Left forelimb (tissue), 1 donor: ENCODE measurements at regions not wholly inside any gene's neighbourhood (a gene's known extent, or its start where the extent isn't known, plus 50 kb on each side); places are given as distances from the start of the nearest gene placed in this dataset.

Experiments
- DNase-seq: peaks from one replicate; pipeline ENCODE4 v3.0.0-alpha.2; 2018; ENCODE audit warnings: low spot score

- DNase-seq = no peak
Observed at GRCh38 chr2:53448086-53448485, 319.5 kb upstream of the CHAC2 start.

GRCh38 chr2:53445383-53446070 lies 322.1 kb upstream of the CHAC2 start:
- DNase-seq = no peak

- no peak for DNase-seq
Observed at GRCh38 chr2:53442783-53443182, 324.8 kb upstream of the CHAC2 start.

- DNase-seq = no peak
Observed at GRCh38 chr2:53442093-53442492, 325.5 kb upstream of the CHAC2 start.

- no peak for DNase-seq
Observed at GRCh38 chr2:53438692-53439091, 328.9 kb upstream of the CHAC2 start.

- no peak for DNase-seq
Observed at GRCh38 chr2:53438100-53438499, 329.5 kb upstream of the CHAC2 start.

- DNase-seq = no peak
Observed at GRCh38 chr2:53437371-53437770, 330.2 kb upstream of the CHAC2 start.

- DNase-seq = no peak
Observed at GRCh38 chr2:53436882-53437281, 330.7 kb upstream of the CHAC2 start.

GRCh38 chr2:53435610-53436009 lies 332.0 kb upstream of the CHAC2 start:
- no peak for DNase-seq

- no peak for DNase-seq
Observed at GRCh38 chr2:53434466-53434865, 333.1 kb upstream of the CHAC2 start.

GRCh38 chr2:53432936-53433335 lies 334.7 kb upstream of the CHAC2 start:
- DNase-seq = no peak

- no peak for DNase-seq
Observed at GRCh38 chr2:53429901-53430300, 337.7 kb upstream of the CHAC2 start.

GRCh38 chr2:53424902-53425301 lies 342.7 kb upstream of the CHAC2 start:
- DNase-seq = no peak

- DNase-seq = no peak
Observed at GRCh38 chr2:53423465-53423864, 344.1 kb upstream of the CHAC2 start.

- DNase-seq = no peak
Observed at GRCh38 chr2:53422979-53423378, 344.6 kb upstream of the CHAC2 start.

GRCh38 chr2:53417385-53417784 lies 350.2 kb upstream of the CHAC2 start:
- DNase-seq = no peak

- DNase-seq = no peak
Observed at GRCh38 chr2:53407363-53408080, 360.1 kb upstream of the CHAC2 start.

- DNase-seq = no peak
Observed at GRCh38 chr2:53403792-53404413, 363.7 kb upstream of the CHAC2 start.

- no peak for DNase-seq
Observed at GRCh38 chr2:53397085-53397484, 370.5 kb upstream of the CHAC2 start.

GRCh38 chr2:53381271-53381670 lies 386.3 kb upstream of the CHAC2 start:
- DNase-seq = no peak

- DNase-seq = no peak
Observed at GRCh38 chr2:53379547-53379946, 388.1 kb upstream of the CHAC2 start.

GRCh38 chr2:53378791-53379190 lies 388.8 kb upstream of the CHAC2 start:
- DNase-seq = no peak

GRCh38 chr2:53373126-53373525 lies 394.5 kb upstream of the CHAC2 start:
- DNase-seq = no peak
